Aorta (tissue), 5 donors: ENCODE measurements at regions not wholly inside any gene's neighbourhood (a gene's known extent, or its start where the extent isn't known, plus 50 kb on each side); places are given as distances from the start of the nearest gene placed in this dataset.
"Not testable (repeated sequence)": the region's sequence is repeated elsewhere in the genome, so short reads cannot be mapped to it uniquely, and the experiment has no call there.

Experiments
- ATAC-seq: fragments of 200-7000 bp; cut with Tn5 transposase; one replicate; pipeline ENCODE4 v1.9.1; 2022; ENCODE audit warnings: moderate library complexity; ENCODE audit not compliant: low FRiP score
- DNase-seq, 2 donors: peaks; one replicate each; pipeline ENCODE4 v3.0.0-alpha.2; 2020
- H3K27ac ChIP-seq, 2 donors: one replicate each; pipeline ENCODE4 v1.5.1; 2013; ENCODE audit warnings: low read length in 2 of 2, mild to moderate bottlenecking in 2 of 2, moderate library complexity in 2 of 2, control low read depth in 1 of 2, inconsistent platforms in 1 of 2, low read depth in 1 of 2
- H3K27me3 ChIP-seq, 2 donors: one replicate each; pipeline ENCODE4 v1.6.1; 2013; ENCODE audit warnings: control low read depth in 1 of 2, low read length in 1 of 2, mild to moderate bottlenecking in 1 of 2, moderate library complexity in 1 of 2; ENCODE audit not compliant: insufficient read depth in 2 of 2, control insufficient read depth in 1 of 2
- H3K36me3 ChIP-seq, 2 donors: one replicate each; pipeline ENCODE4 v1.6.1; 2013; ENCODE audit warnings: control low read depth in 1 of 2, low read length in 1 of 2, mild to moderate bottlenecking in 1 of 2; ENCODE audit not compliant: insufficient read depth in 2 of 2, control insufficient read depth in 1 of 2
- H3K4me1 ChIP-seq, 2 donors: one replicate each; pipeline ENCODE4 v1.6.1; 2013; ENCODE audit warnings: low read length in 2 of 2, control low read depth in 1 of 2, mild to moderate bottlenecking in 1 of 2, moderate library complexity in 1 of 2; ENCODE audit not compliant: insufficient read depth in 2 of 2, control insufficient read depth in 1 of 2
- H3K4me3 ChIP-seq, 2 donors: one replicate each; pipeline ENCODE4 v1.5.1; 2013; ENCODE audit warnings: low read length in 2 of 2, control low read depth in 1 of 2, mild to moderate bottlenecking in 1 of 2
- H3K9me3 ChIP-seq: one replicate; pipeline ENCODE4 v1.6.1; 2013; ENCODE audit warnings: mild to moderate bottlenecking, low read length; ENCODE audit not compliant: control insufficient read depth
- WGBS, 2 donors: extraction: QIAGEN DNeasy Blood & Tissue Kit; methylation state at CpG; one replicate each; pipeline ENCODE4 v1.1.7; 2013; 5-methylcytosine and 5-hydroxymethylcytosine counted together
- intact Hi-C, 2 donors: fragments of 100-400 bp; cut with DNase I; formaldehyde crosslinking; loops; one replicate each; pipeline versions ENCODE4 v1.14.2 to v1.15.0; 2022
- donor health status: healthy with polysubstance abuse.
- donor health status: Bipolar disorder and iron deficiency.
- donor health status: DM: no; HTN: no; CAD: no.
- donor health status: DM: no; HTN: no; CAD: no.
- donor health status: DM: yes; HTN: yes; CAD: no.

- no peak for ATAC-seq
- DNase-seq, result no peak
- Histone ChIP-seq H3K36me3 (no peaks in the 10 kb centered on the region), H3K27me3 (no peaks in the 10 kb centered on the region), H3K4me1 (no peaks in the 10 kb centered on the region), H3K9me3 (no peaks in the 10 kb centered on the region), H3K27ac (no peak overlapping the region), H3K4me3 (no peak overlapping the region)
- 77 to 80% methylated on average over 3 of the region's 3 CpGs for WGBS, 2 donors
- intact Hi-C loops, result no loop called here
These were observed 1431.3 kb downstream of the ZPLD1 start for GRCh38 chr3:103866113-103866512.

GRCh38 chr3:103873021-103873420 is 1438.2 kb downstream of the ZPLD1 start:
- Histone ChIP-seq H3K4me1 (no peaks in the 10 kb centered on the region), H3K36me3 (no peaks in the 10 kb centered on the region), H3K4me3 (no peak overlapping the region), H3K27ac (no peak overlapping the region), H3K9me3 (no peaks in the 10 kb centered on the region), H3K27me3 (no peaks in the 10 kb centered on the region)
- intact Hi-C loops, result no loop called here
- no peak for ATAC-seq
- DNase-seq, result no peak

GRCh38 chr3:103873897-103874545 is 1439.2 kb downstream of the ZPLD1 start:
- 80 to 82% methylated on average over 2 of the region's 2 CpGs for WGBS, 2 donors
- no peaks in the 10 kb centered on the region for H3K36me3 ChIP-seq
- DNase-seq (no peak), ATAC-seq (no peak)
- no peak overlapping the region for H3K27ac ChIP-seq
- H3K9me3 ChIP-seq, result no peaks in the 10 kb centered on the region
- no peaks in the 10 kb centered on the region for H3K4me1 ChIP-seq
- H3K4me3 ChIP-seq, result no peak overlapping the region
- H3K27me3 ChIP-seq, result no peaks in the 10 kb centered on the region
- intact Hi-C loops, result no loop called here

GRCh38 chr3:103881809-103882208 is 1447.0 kb downstream of the ZPLD1 start:
- not testable (repeated sequence) for DNase-seq, ATAC-seq

GRCh38 chr3:103889675-103890074 is 1454.9 kb downstream of the ZPLD1 start:
- no peaks in the 10 kb centered on the region for H3K9me3 ChIP-seq
- H3K27ac ChIP-seq, result no peak overlapping the region
- 67 to 77% methylated on average over 1 of the region's 1 CpG for WGBS, 2 donors
- H3K4me3 ChIP-seq, result no peak overlapping the region
- H3K36me3 ChIP-seq, result no peaks in the 10 kb centered on the region
- H3K4me1 ChIP-seq, result no peaks in the 10 kb centered on the region
- ATAC-seq (no peak), DNase-seq (no peak)
- H3K27me3 ChIP-seq, result no peaks in the 10 kb centered on the region
- intact Hi-C loops, result no loop called here

More at GRCh38 chr3:103881809-103882208, 1447.0 kb downstream of the ZPLD1 start:
- intact Hi-C loops, H3K27me3 ChIP-seq, H3K9me3 ChIP-seq, H3K36me3 ChIP-seq, H3K27ac ChIP-seq, H3K4me3 ChIP-seq, H3K4me1 ChIP-seq: not testable (repeated sequence)

- Histone ChIP-seq H3K27me3 (no peaks in the 10 kb centered on the region), H3K4me1 (no peaks in the 10 kb centered on the region), H3K36me3 (no peaks in the 10 kb centered on the region), H3K27ac (no peak overlapping the region), H3K4me3 (no peak overlapping the region), H3K9me3 (no peaks in the 10 kb centered on the region)
- 89 to 91% methylated on average over 5 of the region's 5 CpGs for WGBS, 2 donors
- DNase-seq, result no peak
- intact Hi-C loops, result no loop called here
- no peak for ATAC-seq
These were observed 1459.5 kb downstream of the ZPLD1 start for GRCh38 chr3:103894162-103894822.

- ATAC-seq, result no peak
- intact Hi-C loops, result no loop called here
- Histone ChIP-seq H3K27me3 (no peaks in the 10 kb centered on the region), H3K27ac (no peak overlapping the region), H3K36me3 (no peaks in the 10 kb centered on the region), H3K4me1 (no peaks in the 10 kb centered on the region), H3K4me3 (no peak overlapping the region), H3K9me3 (no peaks in the 10 kb centered on the region)
- no peak for DNase-seq
- 82 to 83% methylated on average over 11 of the region's 11 CpGs for WGBS, 2 donors
These were observed 1464.5 kb downstream of the ZPLD1 start for GRCh38 chr3:103899328-103899727.

GRCh38 chr3:103904991-103905390 is 1461.7 kb upstream of the ALCAM start:
- Histone ChIP-seq H3K9me3 (no peaks in the 10 kb centered on the region), H3K27ac (no peak overlapping the region), H3K4me3 (no peak overlapping the region), H3K4me1 (no peaks in the 10 kb centered on the region), H3K36me3 (no peaks in the 10 kb centered on the region), H3K27me3 (no peaks in the 10 kb centered on the region)
- ATAC-seq (no peak), DNase-seq (no peak)
- WGBS, 2 donors, result 82 to 93% methylated on average over 3 of the region's 3 CpGs
- intact Hi-C loops, result no loop called here

- H3K9me3 ChIP-seq, result no peaks in the 10 kb centered on the region
- no peak overlapping the region for H3K27ac ChIP-seq
- H3K4me3 ChIP-seq, result no peak overlapping the region
- no peak for DNase-seq
- no peaks in the 10 kb centered on the region for H3K27me3 ChIP-seq
- no peak for ATAC-seq
- no peaks in the 10 kb centered on the region for H3K4me1 ChIP-seq
- H3K36me3 ChIP-seq, result no peaks in the 10 kb centered on the region
- 51 to 57% methylated on average over 2 of the region's 2 CpGs for WGBS, 2 donors
- intact Hi-C loops, result no loop called here
These were observed 1460.4 kb upstream of the ALCAM start for GRCh38 chr3:103906304-103906703.
